CD4-positive, alpha-beta memory T cell (primary cell): ENCODE measurements at regions not wholly inside any gene's neighbourhood (a gene's known extent, or its start where the extent isn't known, plus 50 kb on each side); places are given as distances from the start of the nearest gene placed in this dataset.
A peak's percentile ranks its signal among the peaks of the same experiment; 100 is the strongest.

ENCODE experiments used
- CTCF ChIA-PET: fragments of 350-600 bp; sonication (Branson Sonifier 250); formaldehyde crosslinking; loops from one replicate; lab custom pipeline; 2021; ENCODE audit warnings: inconsistent platforms; ENCODE audit not compliant: partially characterized antibody; lab: Charles Lee
- POLR2A ChIA-PET: fragments of 350-600 bp; sonication (Branson Sonifier 250); formaldehyde crosslinking; loops from one replicate; lab custom pipeline; 2021; ENCODE audit not compliant: partially characterized antibody; lab: Charles Lee
- DNase-seq, 5 donors: peaks; one replicate each; pipeline versions ENCODE4 v3.0.0 to v3.0.0-alpha.2; 2020 to 2022; ENCODE audit warnings: mixed read lengths in 1 of 5
- H3K27ac ChIP-seq: one replicate; pipeline ENCODE4 v1.7.0; 2013; ENCODE audit warnings: low read depth, low read length
- H3K27me3 ChIP-seq: 2 replicates; pipeline ENCODE4 v1.7.0; 2013; ENCODE audit warnings: mild to moderate bottlenecking, low read length, moderate library complexity; ENCODE audit not compliant: insufficient read depth
- H3K36me3 ChIP-seq: 2 replicates; pipeline ENCODE4 v1.7.0; 2013; ENCODE audit warnings: mild to moderate bottlenecking, low read length, moderate library complexity; ENCODE audit not compliant: insufficient read depth
- H3K4me1 ChIP-seq: 2 replicates; pipeline ENCODE4 v1.7.0; 2013; ENCODE audit warnings: mild to moderate bottlenecking, low read length, moderate library complexity; ENCODE audit not compliant: insufficient read depth
- H3K4me3 ChIP-seq, 2 donors: one replicate each; pipeline ENCODE4 v1.7.0; 2013; ENCODE audit warnings: low read length in 2 of 2, mild to moderate bottlenecking in 1 of 2
- H3K9me3 ChIP-seq, 2 donors: one replicate each; pipeline ENCODE4 v1.7.0; 2013; ENCODE audit warnings: low read length in 2 of 2, control low read depth in 1 of 2; ENCODE audit not compliant: control insufficient read depth in 1 of 2
- H3K27ac Mint-ChIP-seq, 7 donors: one replicate each; pipeline ENCODE4 v1.8.0; 2020 to 2021; ENCODE audit warnings: mixed read lengths in 7 of 7, mild to moderate bottlenecking in 6 of 7, inconsistent platforms in 3 of 7, moderate library complexity in 3 of 7
- H3K27me3 Mint-ChIP-seq, 2 donors: one replicate each; pipeline ENCODE4 v1.8.0; 2020 to 2021; ENCODE audit warnings: mixed read lengths in 2 of 2
- H3K36me3 Mint-ChIP-seq, 2 donors: one replicate each; pipeline ENCODE4 v1.8.0; 2020 to 2021; ENCODE audit warnings: mixed read lengths in 2 of 2, inconsistent platforms in 1 of 2, mild to moderate bottlenecking in 1 of 2
- H3K4me1 Mint-ChIP-seq, 4 donors: one replicate each; pipeline ENCODE4 v1.8.0; 2020 to 2021; ENCODE audit warnings: mixed read lengths in 4 of 4, mild to moderate bottlenecking in 1 of 4
- H3K4me3 Mint-ChIP-seq, 8 donors: one replicate each; pipeline ENCODE4 v1.8.0; 2020 to 2021; ENCODE audit warnings: mixed read lengths in 8 of 8, mild to moderate bottlenecking in 7 of 8, moderate library complexity in 6 of 8, inconsistent platforms in 3 of 8
- H3K9me3 Mint-ChIP-seq, 8 donors: one replicate each; pipeline ENCODE4 v1.8.0; 2020 to 2021; ENCODE audit warnings: mixed read lengths in 8 of 8, mild to moderate bottlenecking in 5 of 8, inconsistent platforms in 3 of 8, moderate library complexity in 1 of 8
- intact Hi-C: fragments of 100-400 bp; cut with micrococcal nuclease; formaldehyde crosslinking; loops from one replicate; pipeline ENCODE4 v1.15.1; 2023

- POLR2A ChIA-PET: no interaction called here
- Mint-ChIP-seq H3K9me3 (peaks cover 0 to 4% (median 0%) of the 10 kb centered on the region in 8 donors), H3K4me3 (no peak overlapping the region), H3K27ac (peak overlapping the region in 1 of 7 donors; percentile 5), H3K27me3 (peaks cover 1 to 5% of the 10 kb centered on the region in 2 donors), H3K4me1 (peaks cover 3 to 6% (median 4%) of the 10 kb centered on the region in 4 donors), H3K36me3 (no peaks in the 10 kb centered on the region)
- intact Hi-C loops: loop anchor here (5.0 to 10.0 kb wide), 3 partner anchors 385 to 543 kb away; partner anchors contain the start of gene PDK1
- H3K27me3 ChIP-seq: no peaks in the 10 kb centered on the region
- no peak overlapping the region for H3K27ac ChIP-seq
- peaks cover 3% of the 10 kb centered on the region for H3K4me1 ChIP-seq
- H3K9me3 ChIP-seq: no peaks in the 10 kb centered on the region
- no peak overlapping the region for H3K4me3 ChIP-seq
- no peaks in the 10 kb centered on the region for H3K36me3 ChIP-seq
- no peak for DNase-seq
- CTCF ChIA-PET: interaction anchor here (0.6 kb wide), 1 partner anchor 292 kb away, joined by 3 read pairs; no protein-coding TSS in a partner anchor
Measured at GRCh38 chr2:172169611-172170010, 66.9 kb upstream of the DLX2 start.

- no peaks in the 10 kb centered on the region for H3K36me3 Mint-ChIP-seq
- Histone ChIP-seq H3K27ac (no peak overlapping the region), H3K9me3 (no peaks in the 10 kb centered on the region), H3K4me1 (peaks cover 3% of the 10 kb centered on the region), H3K36me3 (no peaks in the 10 kb centered on the region), H3K4me3 (peak overlapping the region in 1 of 2 donors; percentile 40), H3K27me3 (no peaks in the 10 kb centered on the region)
- peaks cover 3 to 6% (median 4%) of the 10 kb centered on the region in 4 donors for H3K4me1 Mint-ChIP-seq
- ChIA-PET POLR2A (interaction anchor here (1.0 to 4.5 kb wide), 3 partner anchors 289 to 323 kb away, joined by 3 to 25 read pairs (median 3); no protein-coding TSS in a partner anchor), CTCF (interaction anchor here (0.6 to 11.4 kb wide), 18 partner anchors 14 to 538 kb away, joined by 3 to 274 read pairs (median 3); partner anchors contain the start of gene ITGA6)
- H3K27me3 Mint-ChIP-seq: peaks cover 0 to 4% of the 10 kb centered on the region in 2 donors
- intact Hi-C loops: loop anchor here (1.0 to 10.0 kb wide), 6 partner anchors 293 to 760 kb away; partner anchors contain the start of gene PDK1
- no peak overlapping the region for H3K27ac Mint-ChIP-seq
- H3K9me3 Mint-ChIP-seq: peaks cover 0 to 4% (median 0%) of the 10 kb centered on the region in 8 donors
- DNase-seq: peak in 4 of 5 donors; percentile 57 to 63 (median 60)
- peak overlapping the region; percentile 54 to 83 (median 72) for H3K4me3 Mint-ChIP-seq
Measured at GRCh38 chr2:172172513-172173173, 69.9 kb upstream of the DLX2 start.

- no peak overlapping the region for H3K27ac ChIP-seq
- H3K4me1 ChIP-seq: peaks cover 3% of the 10 kb centered on the region
- peak overlapping the region; percentile 44 to 83 (median 72) for H3K4me3 Mint-ChIP-seq
- H3K36me3 ChIP-seq: no peaks in the 10 kb centered on the region
- H3K9me3 Mint-ChIP-seq: peaks cover 0 to 4% (median 0%) of the 10 kb centered on the region in 8 donors
- intact Hi-C loops: loop anchor here (2.0 to 10.0 kb wide), 4 partner anchors 382 to 760 kb away; partner anchors contain the start of gene PDK1
- H3K27me3 Mint-ChIP-seq: peaks cover 0 to 4% of the 10 kb centered on the region in 2 donors
- peaks cover 3 to 9% (median 4%) of the 10 kb centered on the region in 4 donors for H3K4me1 Mint-ChIP-seq
- H3K27me3 ChIP-seq: no peaks in the 10 kb centered on the region
- H3K27ac Mint-ChIP-seq: peak overlapping the region in 2 of 7 donors; percentile 3 to 12
- H3K4me3 ChIP-seq: no peak overlapping the region
- H3K36me3 Mint-ChIP-seq: no peaks in the 10 kb centered on the region
- DNase-seq: no peak
- H3K9me3 ChIP-seq: no peaks in the 10 kb centered on the region
- ChIA-PET POLR2A (interaction anchor here (1.0 to 4.5 kb wide), 3 partner anchors 288 to 323 kb away, joined by 3 to 25 read pairs (median 3); no protein-coding TSS in a partner anchor), CTCF (interaction anchor here (0.6 to 11.4 kb wide), 9 partner anchors 106 to 538 kb away, joined by 3 to 274 read pairs (median 3); partner anchors contain the start of gene ITGA6)
Measured at GRCh38 chr2:172173174-172173706, 70.5 kb upstream of the DLX2 start.

- ChIA-PET POLR2A (interaction anchor here (2.1 kb wide), 1 partner anchor 285 kb away, joined by 6 read pairs; no protein-coding TSS in a partner anchor), CTCF (interaction anchor here (1.1 to 11.4 kb wide), 3 partner anchors 50 to 306 kb away, joined by 3 to 274 read pairs (median 4); no protein-coding TSS in a partner anchor)
- no peaks in the 10 kb centered on the region for H3K9me3 ChIP-seq
- H3K4me1 Mint-ChIP-seq: peaks cover 14 to 41% (median 21%) of the 10 kb centered on the region in 4 donors
- peaks cover 0 to 3% of the 10 kb centered on the region in 2 donors for H3K27me3 Mint-ChIP-seq
- H3K36me3 Mint-ChIP-seq: no peaks in the 10 kb centered on the region
- no peak for DNase-seq
- H3K9me3 Mint-ChIP-seq: peaks cover 0 to 4% (median 0%) of the 10 kb centered on the region in 8 donors
- peaks cover 6% of the 10 kb centered on the region for H3K4me1 ChIP-seq
- no peaks in the 10 kb centered on the region for H3K27me3 ChIP-seq
- intact Hi-C loops: loop anchor here (10.0 kb wide), 2 partner anchors 377 to 497 kb away; partner anchors contain the start of gene PDK1
- no peak overlapping the region for H3K27ac ChIP-seq
- no peak overlapping the region for H3K4me3 Mint-ChIP-seq
- no peak overlapping the region for H3K4me3 ChIP-seq
- no peaks in the 10 kb centered on the region for H3K36me3 ChIP-seq
- H3K27ac Mint-ChIP-seq: no peak overlapping the region
Measured at GRCh38 chr2:172177581-172177980, 74.9 kb upstream of the DLX2 start.

- Histone ChIP-seq H3K27ac (no peak overlapping the region), H3K4me1 (peaks cover 6% of the 10 kb centered on the region), H3K27me3 (no peaks in the 10 kb centered on the region), H3K9me3 (no peaks in the 10 kb centered on the region), H3K4me3 (no peak overlapping the region), H3K36me3 (no peaks in the 10 kb centered on the region)
- H3K9me3 Mint-ChIP-seq: peaks cover 0 to 4% (median 0%) of the 10 kb centered on the region in 8 donors
- H3K4me3 Mint-ChIP-seq: no peak overlapping the region
- H3K27ac Mint-ChIP-seq: peak overlapping the region in 1 of 7 donors; percentile 53
- peaks cover 0 to 3% of the 10 kb centered on the region in 2 donors for H3K27me3 Mint-ChIP-seq
- CTCF ChIA-PET: interaction anchor here (1.1 to 11.4 kb wide), 3 partner anchors 50 to 306 kb away, joined by 3 to 274 read pairs (median 4); no protein-coding TSS in a partner anchor
- H3K4me1 Mint-ChIP-seq: peaks cover 14 to 41% (median 21%) of the 10 kb centered on the region in 4 donors
- intact Hi-C loops: loop anchor here (10.0 kb wide), 2 partner anchors 377 to 497 kb away; partner anchors contain the start of gene PDK1
- no peak for DNase-seq
- no peaks in the 10 kb centered on the region for H3K36me3 Mint-ChIP-seq
- POLR2A ChIA-PET: interaction anchor here (2.1 kb wide), 1 partner anchor 284 kb away, joined by 6 read pairs; no protein-coding TSS in a partner anchor
Measured at GRCh38 chr2:172177996-172178395, 75.3 kb upstream of the DLX2 start.

- H3K4me3 Mint-ChIP-seq: peak overlapping the region in 4 of 8 donors; percentile 34 to 42 (median 39)
Measured at GRCh38 chr2:172179045-172179701, 76.5 kb upstream of the DLX2 start.

More at GRCh38 chr2:172179045-172179701, 76.5 kb upstream of the DLX2 start:
- Histone ChIP-seq H3K27me3 (no peaks in the 10 kb centered on the region), H3K4me3 (no peak overlapping the region), H3K27ac (no peak overlapping the region), H3K9me3 (no peaks in the 10 kb centered on the region), H3K4me1 (peaks cover 6% of the 10 kb centered on the region), H3K36me3 (no peaks in the 10 kb centered on the region)
- CTCF ChIA-PET: interaction anchor here (1.4 to 11.4 kb wide), 2 partner anchors 285 to 305 kb away, joined by 4 to 274 read pairs; no protein-coding TSS in a partner anchor
- Mint-ChIP-seq H3K27ac (peak overlapping the region in 3 of 7 donors; percentile 1 to 67 (median 18)), H3K27me3 (no peaks in the 10 kb centered on the region), H3K4me1 (peaks cover 11 to 35% (median 17%) of the 10 kb centered on the region in 4 donors), H3K9me3 (peaks cover 0 to 4% (median 0%) of the 10 kb centered on the region in 8 donors), H3K36me3 (no peaks in the 10 kb centered on the region)
- DNase-seq: no peak
- intact Hi-C loops: loop anchor here (10.0 kb wide), 2 partner anchors 376 to 496 kb away; partner anchors contain the start of gene PDK1
- POLR2A ChIA-PET: interaction anchor here (0.6 kb wide), 1 partner anchor 77 kb away, joined by 3 read pairs; no protein-coding TSS in a partner anchor
